AG04450 (cell line): ENCODE measurements at regions not wholly inside any gene's neighbourhood (a gene's known extent, or its start where the extent isn't known, plus 50 kb on each side); places are given as distances from the start of the nearest gene placed in this dataset.

Experiments used
- CTCF ChIA-PET: fragments of 300-600, 350-600 bp; formaldehyde crosslinking; extraction: SDS; loops from one replicate; lab custom pipeline; 2022; ENCODE audit warnings: antibody characterized with exemption, inconsistent platforms; lab: Charles Lee
- POLR2A ChIA-PET: fragments of 350-600 bp; formaldehyde crosslinking; extraction: SDS; loops from one replicate; lab custom pipeline; 2021; ENCODE audit warnings: antibody characterized with exemption, inconsistent platforms; lab: Yijun Ruan, JAX
- DNase-seq: peaks from one replicate; pipeline ENCODE4 v3.0.0-alpha.2; 2011; ENCODE audit warnings: low read depth, low spot score
- H3K27ac ChIP-seq: one replicate; pipeline ENCODE4 v1.5.1; 2012; ENCODE audit warnings: low read depth, low read length, control low read depth
- H3K27me3 ChIP-seq: one replicate; pipeline ENCODE4 v1.6.0; 2012; ENCODE audit warnings: low read length; ENCODE audit not compliant: control insufficient read depth, insufficient read depth
- H3K4me3 ChIP-seq: 2 replicates; pipeline ENCODE4 v1.5.1; 2011; ENCODE audit warnings: mild to moderate bottlenecking, low read depth, low read length, control low read depth
- H3K9me3 ChIP-seq: 2 replicates; pipeline ENCODE4 v1.5.1; 2012; ENCODE audit warnings: low read length; ENCODE audit not compliant: control insufficient read depth, insufficient read depth
- CTCF ChIP-seq: IDR thresholded peaks from 2 replicates; pipeline ENCODE4 v1.5.1; 2011; ENCODE audit warnings: low read depth, low read length, control low read depth, inconsistent platforms

GRCh38 chr1:209519786-209520185, 63.7 kb upstream of the CAMK1G start:
- no peak overlapping the region for H3K4me3 ChIP-seq
- CTCF ChIA-PET = no interaction called here
- DNase-seq = no peak
- POLR2A ChIA-PET = no interaction called here
- no peak for TF ChIP-seq CTCF
- no peak overlapping the region for H3K27ac ChIP-seq
- no peaks in the 10 kb centered on the region for H3K9me3 ChIP-seq
- H3K27me3 ChIP-seq = peaks cover 4% of the 10 kb centered on the region

- CTCF ChIA-PET = interaction anchor here (1.4 kb wide), 1 partner anchor 9 kb away, joined by 4 read pairs; no protein-coding TSS in a partner anchor
- Histone ChIP-seq H3K27ac (no peak overlapping the region), H3K27me3 (no peaks in the 10 kb centered on the region), H3K9me3 (no peaks in the 10 kb centered on the region), H3K4me3 (no peak overlapping the region)
- DNase-seq = no peak
- TF ChIP-seq CTCF = no peak
- POLR2A ChIA-PET = no interaction called here
These were observed 60.7 kb upstream of the CAMK1G start for GRCh38 chr1:209522826-209523225.

GRCh38 chr1:209526137-209526536, 57.4 kb upstream of the CAMK1G start:
- POLR2A ChIA-PET = no interaction called here
- peaks cover 6% of the 10 kb centered on the region for H3K27me3 ChIP-seq
- CTCF ChIA-PET = interaction anchor here (1.5 kb wide), 1 partner anchor 41 kb away, joined by 4 read pairs; no protein-coding TSS in a partner anchor
- H3K4me3 ChIP-seq = no peak overlapping the region
- DNase-seq = no peak
- no peak overlapping the region for H3K27ac ChIP-seq
- H3K9me3 ChIP-seq = no peaks in the 10 kb centered on the region
- no peak for TF ChIP-seq CTCF

- POLR2A ChIA-PET = no interaction called here
- TF ChIP-seq CTCF = no peak
These were observed 56.1 kb upstream of the CAMK1G start for GRCh38 chr1:209527372-209527771.

GRCh38 chr1:209527993-209528717, 55.4 kb upstream of the CAMK1G start:
- no peak for DNase-seq
- CTCF ChIA-PET = interaction anchor here (1.1 kb wide), 1 partner anchor 99 kb away, joined by 3 read pairs; no protein-coding TSS in a partner anchor
- Histone ChIP-seq H3K27ac (no peak overlapping the region), H3K4me3 (no peak overlapping the region), H3K9me3 (no peaks in the 10 kb centered on the region), H3K27me3 (peaks cover 6% of the 10 kb centered on the region)
- POLR2A ChIA-PET = no interaction called here
- no peak for TF ChIP-seq CTCF

More at GRCh38 chr1:209527372-209527771, 56.1 kb upstream of the CAMK1G start:
- CTCF ChIA-PET = interaction anchor here (0.6 to 1.5 kb wide), 3 partner anchors 10 to 1283 kb away, joined by 3 to 4 read pairs (median 4); partner anchors contain the start of gene PLXNA2
- H3K9me3 ChIP-seq = no peaks in the 10 kb centered on the region
- peaks cover 6% of the 10 kb centered on the region for H3K27me3 ChIP-seq
- H3K4me3 ChIP-seq = no peak overlapping the region
- no peak for DNase-seq
- H3K27ac ChIP-seq = no peak overlapping the region
